Neural progenitor cell (in vitro differentiated cells): ENCODE measurements at regions not wholly inside any gene's neighbourhood (a gene's known extent, or its start where the extent isn't known, plus 50 kb on each side); places are given as distances from the start of the nearest gene placed in this dataset.

ENCODE experiments used
- EZH2 ChIP-seq: fragments of 200-600 bp; sonication (generic); IDR thresholded peaks from 2 replicates; pipeline ENCODE4 v1.6.1; 2017; ENCODE audit warnings: antibody characterized with exemption, mild to moderate bottlenecking, moderate library complexity
- EZH2phosphoT487 ChIP-seq: fragments of 200-600 bp; sonication (generic); IDR thresholded peaks from 2 replicates; pipeline ENCODE4 v1.6.1; 2017; ENCODE audit warnings: antibody characterized with exemption
- TF ChIP-seq, protein P1 (sequence below): fragments of 200-600 bp; sonication (generic); IDR thresholded peaks from 2 replicates; pipeline ENCODE4 v1.5.1; 2017; ENCODE audit warnings: antibody characterized with exemption, mild to moderate bottlenecking

DNA sequence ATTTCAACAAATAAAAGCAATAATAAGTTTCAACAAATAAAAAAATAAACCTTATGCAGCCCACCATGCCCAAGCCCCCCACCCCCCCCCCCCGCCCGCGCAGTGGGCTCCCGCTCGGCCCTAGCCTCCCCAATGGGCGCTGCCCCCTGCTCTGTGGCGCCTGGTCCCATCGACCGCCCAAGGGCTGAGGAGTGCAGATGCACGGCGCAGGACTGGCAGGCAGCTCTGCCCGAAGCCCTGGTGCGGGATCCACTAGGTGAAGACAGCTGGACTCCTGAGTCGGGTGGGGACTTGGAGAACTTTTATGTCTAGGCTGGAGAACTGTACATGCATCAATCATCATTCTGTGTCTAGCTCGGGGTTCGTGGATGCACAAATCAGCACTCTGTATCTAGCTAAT is 779.6 kb downstream of the DACH1 start:
- TF ChIP-seq, protein P1, sequence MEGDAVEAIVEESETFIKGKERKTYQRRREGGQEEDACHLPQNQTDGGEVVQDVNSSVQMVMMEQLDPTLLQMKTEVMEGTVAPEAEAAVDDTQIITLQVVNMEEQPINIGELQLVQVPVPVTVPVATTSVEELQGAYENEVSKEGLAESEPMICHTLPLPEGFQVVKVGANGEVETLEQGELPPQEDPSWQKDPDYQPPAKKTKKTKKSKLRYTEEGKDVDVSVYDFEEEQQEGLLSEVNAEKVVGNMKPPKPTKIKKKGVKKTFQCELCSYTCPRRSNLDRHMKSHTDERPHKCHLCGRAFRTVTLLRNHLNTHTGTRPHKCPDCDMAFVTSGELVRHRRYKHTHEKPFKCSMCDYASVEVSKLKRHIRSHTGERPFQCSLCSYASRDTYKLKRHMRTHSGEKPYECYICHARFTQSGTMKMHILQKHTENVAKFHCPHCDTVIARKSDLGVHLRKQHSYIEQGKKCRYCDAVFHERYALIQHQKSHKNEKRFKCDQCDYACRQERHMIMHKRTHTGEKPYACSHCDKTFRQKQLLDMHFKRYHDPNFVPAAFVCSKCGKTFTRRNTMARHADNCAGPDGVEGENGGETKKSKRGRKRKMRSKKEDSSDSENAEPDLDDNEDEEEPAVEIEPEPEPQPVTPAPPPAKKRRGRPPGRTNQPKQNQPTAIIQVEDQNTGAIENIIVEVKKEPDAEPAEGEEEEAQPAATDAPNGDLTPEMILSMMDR, result no peak
- TF ChIP-seq EZH2 (no peak), EZH2phosphoT487 (no peak)
